ENCODE measurements at regions not wholly inside any gene's neighbourhood (a gene's known extent, or its start where the extent isn't known, plus 50 kb on each side); places are given as distances from the start of the nearest gene placed in this dataset.

GRCh38 chr3:59531066-59531745 is 481.4 kb upstream of the CFAP20DC start:
- Mint-ChIP-seq H3K27me3 (no peaks in the 10 kb centered on the region), H3K27ac (no peak overlapping the region), H3K36me3 (ENCODE audit: insufficient read depth) (no peaks in the 10 kb centered on the region), H3K4me1 (ENCODE audit: low read depth) (peaks cover 8% of the 10 kb centered on the region), H3K9me3 (ENCODE audit: low read depth) (no peaks in the 10 kb centered on the region), H3K4me3 (ENCODE audit: low read depth) (no peak overlapping the region)
- DNase-seq (ENCODE audit: low spot score, unreplicated experiment): no peak
- no peak for TF ChIP-seq CTCF (IDR thresholded peaks at IDR 0.05; ENCODE audit: unreplicated experiment)

DNA sequence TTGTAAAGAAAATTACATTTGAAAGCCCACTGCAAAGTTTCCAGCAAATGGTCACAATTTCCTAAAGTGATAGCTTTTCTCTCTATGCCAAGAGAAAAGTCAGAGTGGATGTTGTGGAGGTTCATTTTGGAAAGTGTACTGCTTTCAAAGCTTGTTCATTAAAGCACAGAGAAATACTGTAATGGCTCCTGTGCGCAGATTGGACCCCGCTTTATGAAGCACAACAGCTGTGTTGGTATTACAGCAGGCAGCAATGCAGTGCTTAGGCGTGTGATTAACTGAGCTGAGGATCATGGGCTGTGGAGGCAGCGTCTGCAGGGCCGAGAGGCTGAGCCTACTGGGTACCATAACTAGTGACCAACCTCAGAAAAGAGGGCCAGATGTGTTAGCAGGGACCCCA is 478.4 kb upstream of the CFAP20DC start:
- no peaks in the 10 kb centered on the region for H3K4me1 Mint-ChIP-seq (ENCODE audit: low read depth)
- H3K36me3 Mint-ChIP-seq (ENCODE audit: insufficient read depth): no peaks in the 10 kb centered on the region
- H3K27ac Mint-ChIP-seq: no peak overlapping the region
- H3K9me3 Mint-ChIP-seq (ENCODE audit: low read depth): no peaks in the 10 kb centered on the region
- DNase-seq (ENCODE audit: low spot score, unreplicated experiment): no peak
- no peaks in the 10 kb centered on the region for H3K27me3 Mint-ChIP-seq
- TF ChIP-seq CTCF (IDR thresholded peaks at IDR 0.05; ENCODE audit: unreplicated experiment): no peak
- H3K4me3 Mint-ChIP-seq (ENCODE audit: low read depth): no peak overlapping the region

DNA sequence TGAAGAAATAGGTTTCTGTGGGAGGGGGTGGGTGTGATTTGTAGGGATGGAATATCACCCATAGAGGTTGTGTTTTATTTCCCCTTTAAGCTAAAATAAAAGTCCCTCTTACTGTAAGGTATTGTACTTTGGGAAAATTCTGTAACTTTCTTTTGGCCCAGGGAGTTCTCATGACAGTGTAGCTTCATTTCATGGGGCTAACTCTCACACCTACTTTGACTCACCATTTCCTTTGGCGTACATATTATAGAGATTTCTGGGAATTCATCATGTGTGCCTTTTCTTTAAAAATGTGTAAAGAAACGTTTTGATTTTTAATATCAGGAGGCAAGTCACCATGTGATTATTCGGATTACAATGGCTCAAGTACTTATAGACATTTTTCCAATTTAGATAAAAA is 477.7 kb upstream of the CFAP20DC start:
- Mint-ChIP-seq H3K4me3 (ENCODE audit: low read depth) (no peak overlapping the region), H3K36me3 (ENCODE audit: insufficient read depth) (no peaks in the 10 kb centered on the region), H3K27me3 (no peaks in the 10 kb centered on the region), H3K27ac (no peak overlapping the region), H3K4me1 (ENCODE audit: low read depth) (no peaks in the 10 kb centered on the region), H3K9me3 (ENCODE audit: low read depth) (no peaks in the 10 kb centered on the region)
- DNase-seq (ENCODE audit: low spot score, unreplicated experiment): no peak
- no peak for TF ChIP-seq CTCF (IDR thresholded peaks at IDR 0.05; ENCODE audit: unreplicated experiment)

DNA sequence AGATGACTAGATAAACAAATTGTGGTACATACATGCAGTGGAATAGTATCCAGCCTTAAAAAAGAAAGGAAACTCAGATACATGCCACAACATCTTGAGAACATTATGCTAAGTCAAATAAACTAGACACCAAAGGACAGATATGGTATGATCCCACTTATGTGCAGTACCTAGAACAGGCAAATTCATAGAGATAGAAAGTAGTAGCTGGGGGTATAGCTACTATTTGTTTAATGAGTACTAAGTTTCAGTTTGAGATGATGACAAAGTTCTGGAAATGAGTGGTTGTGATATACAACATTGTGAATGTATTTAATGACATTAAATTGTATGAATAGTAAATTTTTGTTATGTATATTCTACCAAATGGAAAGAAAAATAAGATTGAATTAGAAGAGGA is 477.2 kb upstream of the CFAP20DC start:
- no peak for TF ChIP-seq CTCF (IDR thresholded peaks at IDR 0.05; ENCODE audit: unreplicated experiment)
- Mint-ChIP-seq H3K36me3 (ENCODE audit: insufficient read depth) (no peaks in the 10 kb centered on the region), H3K9me3 (ENCODE audit: low read depth) (no peaks in the 10 kb centered on the region), H3K27ac (no peak overlapping the region), H3K4me3 (ENCODE audit: low read depth) (no peak overlapping the region), H3K27me3 (no peaks in the 10 kb centered on the region), H3K4me1 (ENCODE audit: low read depth) (peaks cover 2% of the 10 kb centered on the region)
- DNase-seq (ENCODE audit: low spot score, unreplicated experiment): no peak

DNA sequence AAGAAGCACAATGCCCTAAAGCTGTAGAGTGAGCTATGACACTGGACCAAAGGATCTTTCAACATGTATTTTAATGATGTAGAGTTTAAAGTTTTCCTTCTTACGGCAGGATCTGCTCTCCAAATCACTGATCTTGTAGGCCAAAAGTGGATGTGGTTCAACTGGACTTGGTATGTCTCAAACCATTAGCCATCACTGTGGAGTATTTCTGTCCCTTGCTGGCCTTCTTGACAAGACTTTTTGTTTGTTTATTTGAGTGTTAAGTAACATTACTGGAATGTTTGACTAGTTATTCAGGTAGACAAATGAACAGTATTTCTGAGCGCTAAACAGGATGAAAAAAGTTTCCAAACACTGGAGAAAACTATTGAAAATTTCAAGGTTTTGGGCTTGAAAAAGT is 472.7 kb upstream of the CFAP20DC start:
- Mint-ChIP-seq H3K27me3 (no peaks in the 10 kb centered on the region), H3K27ac (no peak overlapping the region), H3K9me3 (ENCODE audit: low read depth) (no peaks in the 10 kb centered on the region), H3K36me3 (ENCODE audit: insufficient read depth) (no peaks in the 10 kb centered on the region), H3K4me3 (ENCODE audit: low read depth) (no peak overlapping the region), H3K4me1 (ENCODE audit: low read depth) (peaks cover 14% of the 10 kb centered on the region)
- DNase-seq (ENCODE audit: low spot score, unreplicated experiment): no peak
- no peak for TF ChIP-seq CTCF (IDR thresholded peaks at IDR 0.05; ENCODE audit: unreplicated experiment)

Data from progenitor cell of endocrine pancreas (in vitro differentiated cells).